Colonic mucosa (tissue), 4 donors: ENCODE measurements at regions not wholly inside any gene's neighbourhood (a gene's known extent, or its start where the extent isn't known, plus 50 kb on each side); places are given as distances from the start of the nearest gene placed in this dataset.

Experiments used
- DNase-seq: peaks from one replicate; pipeline ENCODE4 v3.0.0-alpha.2; 2020
- H3K27ac ChIP-seq: fragments of 200-600 bp; one replicate; pipeline ENCODE4 v1.8.0; 2021
- H3K27me3 ChIP-seq: fragments of 200-600 bp; one replicate; pipeline ENCODE4 v1.8.0; 2021
- H3K36me3 ChIP-seq: fragments of 200-600 bp; one replicate; pipeline ENCODE4 v1.8.0; 2021
- H3K4me1 ChIP-seq: fragments of 200-600 bp; one replicate; pipeline ENCODE4 v1.8.0; 2021; ENCODE audit warnings: mild to moderate bottlenecking
- H3K4me3 ChIP-seq: fragments of 200-600 bp; one replicate; pipeline ENCODE4 v1.8.0; 2021
- H3K9ac ChIP-seq, 2 donors: one replicate each; pipeline ENCODE4 v1.7.0; 2013; ENCODE audit warnings: control low read depth in 2 of 2, low read depth in 2 of 2, low read length in 2 of 2
- H3K9me3 ChIP-seq: fragments of 200-600 bp; one replicate; pipeline ENCODE4 v1.8.0; 2021
- CTCF ChIP-seq: fragments of 200-600 bp; IDR thresholded peaks from one replicate; pipeline ENCODE4 v1.8.0; 2022; ENCODE audit warnings: antibody characterized with exemption, mild to moderate bottlenecking
- intact Hi-C: fragments of 100-400 bp; cut with DNase I; formaldehyde crosslinking; loops from one replicate; pipeline ENCODE4 v1.14.1; 2022
- donor health status: healthy.
- donor health status: DM: no; HTN: no; CAD: no.
- donor health status: DM: no; HTN: no; CAD: no.

GRCh38 chr17:83154311-83155127 is 75.1 kb downstream of the METRNL start:
- no peaks in the 10 kb centered on the region for H3K36me3 ChIP-seq
- no peak overlapping the region for H3K9ac ChIP-seq
- TF ChIP-seq CTCF, result no peak
- intact Hi-C loops, result no loop called here
- no peaks in the 10 kb centered on the region for H3K9me3 ChIP-seq
- H3K27ac ChIP-seq, result no peak overlapping the region
- no peaks in the 10 kb centered on the region for H3K27me3 ChIP-seq
- H3K4me3 ChIP-seq, result no peak overlapping the region
- H3K4me1 ChIP-seq, result no peaks in the 10 kb centered on the region
- no peak for DNase-seq

DNA sequence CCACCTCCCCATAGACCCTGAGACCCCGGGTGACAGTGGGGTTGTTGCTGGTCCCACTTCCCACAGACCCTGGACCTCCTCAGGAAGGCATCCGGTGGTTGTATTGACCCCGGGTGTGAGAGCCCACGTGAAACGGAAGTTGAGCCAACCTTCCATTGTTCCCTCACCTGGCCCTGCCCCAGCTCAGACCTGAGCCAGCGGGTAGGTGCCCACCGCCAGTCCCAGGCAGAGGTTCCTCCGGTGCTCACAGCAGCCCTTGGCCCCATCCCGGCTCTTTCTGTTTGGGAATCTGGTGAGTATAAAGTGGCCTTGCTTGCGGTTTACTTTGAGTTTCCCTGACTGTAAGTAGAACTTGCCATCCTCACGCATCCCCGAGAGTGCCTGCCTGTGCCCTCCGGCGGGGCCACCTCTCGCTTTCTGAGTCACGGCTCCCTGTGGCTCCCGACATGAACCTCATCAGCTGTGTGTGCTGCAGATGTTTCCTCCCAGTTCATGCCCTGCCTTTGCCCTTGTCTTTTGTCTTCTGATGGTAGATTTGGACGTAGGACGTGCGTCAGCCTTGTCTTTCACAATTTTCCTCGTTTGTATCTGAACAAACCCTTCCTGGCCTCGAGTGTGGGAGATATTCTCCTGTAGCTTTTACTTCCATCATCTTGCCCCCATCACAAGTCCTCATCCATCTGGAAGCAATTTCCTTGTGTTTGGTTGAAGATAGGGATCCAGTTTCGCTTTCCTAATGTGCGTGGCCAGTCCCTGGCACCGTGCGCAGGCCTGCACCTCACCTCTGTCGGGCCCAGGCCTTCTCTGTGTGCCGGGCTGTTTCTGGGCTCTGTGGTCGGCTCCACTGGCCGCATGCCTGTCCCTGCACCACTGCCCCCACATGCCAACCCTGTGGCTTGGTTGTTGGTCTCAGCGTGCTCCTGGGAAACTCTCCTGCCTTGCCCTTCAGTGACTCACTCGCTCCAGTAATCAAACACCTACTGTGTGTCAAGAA is 76.0 kb downstream of the METRNL start:
- no peak for DNase-seq
- Histone ChIP-seq H3K9ac (no peak overlapping the region), H3K36me3 (no peaks in the 10 kb centered on the region), H3K4me3 (no peak overlapping the region), H3K27ac (no peak overlapping the region), H3K4me1 (no peaks in the 10 kb centered on the region), H3K9me3 (no peaks in the 10 kb centered on the region), H3K27me3 (no peaks in the 10 kb centered on the region)
- no peak for TF ChIP-seq CTCF
- intact Hi-C loops, result no loop called here

GRCh38 chr17:83156408-83156807 is 77.0 kb downstream of the METRNL start:
- Histone ChIP-seq H3K4me1 (no peaks in the 10 kb centered on the region), H3K27ac (no peak overlapping the region), H3K9ac (no peak overlapping the region), H3K36me3 (no peaks in the 10 kb centered on the region), H3K4me3 (no peak overlapping the region), H3K27me3 (no peaks in the 10 kb centered on the region), H3K9me3 (no peaks in the 10 kb centered on the region)
- no peak for TF ChIP-seq CTCF
- intact Hi-C loops, result no loop called here
- no peak for DNase-seq

GRCh38 chr17:83159204-83160049 is 80.0 kb downstream of the METRNL start:
- no peaks in the 10 kb centered on the region for H3K36me3 ChIP-seq
- H3K27ac ChIP-seq, result no peak overlapping the region
- no peak for TF ChIP-seq CTCF
- H3K4me3 ChIP-seq, result no peak overlapping the region
- intact Hi-C loops, result no loop called here
- DNase-seq, result no peak
- no peak overlapping the region for H3K9ac ChIP-seq
- H3K27me3 ChIP-seq, result no peaks in the 10 kb centered on the region
- no peaks in the 10 kb centered on the region for H3K4me1 ChIP-seq
- no peaks in the 10 kb centered on the region for H3K9me3 ChIP-seq
